Common myeloid progenitor, CD34-positive (primary cell): ENCODE measurements at regions not wholly inside any gene's neighbourhood (a gene's known extent, or its start where the extent isn't known, plus 50 kb on each side); places are given as distances from the start of the nearest gene placed in this dataset.

Experiments used
- CTCF ChIA-PET: fragments of 350-600 bp; sonication (Branson Sonifier 250); formaldehyde crosslinking; loops from one replicate; lab custom pipeline; 2021; ENCODE audit warnings: antibody characterized with exemption; lab: Charles Lee
- POLR2A ChIA-PET: fragments of 350-600 bp; sonication (Branson Sonifier 250); formaldehyde crosslinking; loops from one replicate; lab custom pipeline; 2021; ENCODE audit warnings: antibody characterized with exemption; lab: Charles Lee
- DNase-seq, 3 donors: peaks; one replicate each; pipeline versions ENCODE4 v3.0.0 to v3.0.0-alpha.2; 2013
- H3K27ac ChIP-seq, 2 experiments: 1 replicate in 1 of 2; 2 replicates in 1 of 2; pipeline ENCODE4 v1.7.0; 2013; ENCODE audit warnings: inconsistent platforms in 2 of 2, low read length in 2 of 2, mild to moderate bottlenecking in 2 of 2, low read depth in 1 of 2, moderate library complexity in 1 of 2; ENCODE audit not compliant: severe bottlenecking in 2 of 2, insufficient read depth in 1 of 2, poor library complexity in 1 of 2
- H3K27me3 ChIP-seq, 5 experiments: replicated peaks in 2 of 5; 1 replicate in 3 of 5; 2 replicates in 2 of 5; pipeline versions ENCODE4 v1.6.1 to v1.7.0; 2013; ENCODE audit warnings: low read length in 4 of 5, mild to moderate bottlenecking in 2 of 5, moderate library complexity in 2 of 5, inconsistent platforms in 1 of 5; ENCODE audit not compliant: insufficient read depth in 5 of 5, control insufficient read depth in 4 of 5
- H3K36me3 ChIP-seq, 4 experiments: 1 replicate in 2 of 4; 2 replicates in 2 of 4; pipeline versions ENCODE4 v1.6.1 to v1.7.0; 2013; ENCODE audit warnings: low read length in 3 of 4, control low read depth in 1 of 4, mild to moderate bottlenecking in 1 of 4; ENCODE audit not compliant: control insufficient read depth in 4 of 4, insufficient read depth in 4 of 4
- H3K4me1 ChIP-seq, 4 experiments: 1 replicate in 3 of 4; 2 replicates in 1 of 4; pipeline versions ENCODE4 v1.6.1 to v1.7.1; 2013; ENCODE audit warnings: low read length in 3 of 4, mild to moderate bottlenecking in 3 of 4, control low read depth in 1 of 4, inconsistent platforms in 1 of 4, moderate library complexity in 1 of 4; ENCODE audit not compliant: control insufficient read depth in 4 of 4, insufficient read depth in 4 of 4; ENCODE audit errors: control extremely low read depth in 1 of 4
- H3K4me3 ChIP-seq, 7 experiments: 1 replicate in 4 of 7; 2 replicates in 3 of 7; pipeline versions ENCODE4 v1.5.1 to v1.7.0; 2013; ENCODE audit warnings: mild to moderate bottlenecking in 7 of 7, low read length in 6 of 7, moderate library complexity in 6 of 7, inconsistent platforms in 2 of 7, low read depth in 2 of 7, control low read depth in 1 of 7; ENCODE audit not compliant: insufficient read depth in 4 of 7, control insufficient read depth in 1 of 7; ENCODE audit errors: extremely low read depth in 1 of 7
- H3K9me3 ChIP-seq, 5 experiments: 1 replicate in 4 of 5; 2 replicates in 1 of 5; pipeline versions ENCODE4 v1.6.1 to v1.7.1; 2013; ENCODE audit warnings: low read length in 4 of 5, mild to moderate bottlenecking in 2 of 5, inconsistent platforms in 1 of 5, low read depth in 1 of 5, moderate library complexity in 1 of 5; ENCODE audit not compliant: control insufficient read depth in 4 of 5, insufficient read depth in 2 of 5; ENCODE audit errors: control extremely low read depth in 1 of 5
- WGBS: methylation state at CpG from one replicate; pipeline ENCODE4 v1.1.5; 2013; ENCODE audit not compliant: insufficient coverage; 5-methylcytosine and 5-hydroxymethylcytosine counted together

DNA sequence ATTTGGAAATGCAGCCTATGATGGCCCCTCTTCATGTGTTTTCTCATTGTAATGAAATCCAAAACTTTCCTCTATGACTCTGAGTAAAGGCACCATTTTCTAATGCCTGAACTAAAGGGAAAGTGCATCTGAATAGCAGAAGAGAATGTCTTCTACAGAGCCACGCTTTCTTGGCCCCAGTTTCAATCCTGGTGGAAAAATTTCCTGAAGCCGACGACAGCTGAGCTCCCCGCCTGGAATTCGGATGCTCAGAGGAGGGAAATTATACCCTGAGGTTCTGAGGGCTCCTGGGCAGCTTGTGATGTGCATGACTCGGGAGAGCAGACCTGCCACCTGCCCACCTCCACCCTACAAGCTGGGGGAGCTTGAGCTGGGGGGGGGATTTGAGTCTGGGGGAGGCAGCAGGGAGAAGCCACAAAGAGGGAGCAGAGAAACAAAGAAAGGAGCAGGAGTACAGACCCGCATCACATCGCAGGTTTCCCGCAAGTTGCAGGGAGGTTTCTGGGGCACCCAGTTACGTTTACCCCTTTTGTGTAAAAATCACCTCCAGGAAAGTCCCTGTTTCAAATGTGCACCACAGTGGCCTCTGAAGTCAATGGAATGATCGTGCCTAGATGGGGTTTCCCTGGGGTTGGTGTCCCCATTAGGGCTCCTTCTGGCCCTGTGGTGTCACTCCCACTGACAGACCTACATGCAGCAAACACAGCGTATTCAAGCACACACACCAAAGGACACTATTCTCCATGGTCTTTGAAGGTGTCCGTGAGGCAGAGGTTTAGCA lies 145.6 kb upstream of the RBPJ start:
- H3K27ac ChIP-seq, result no peak overlapping the region
- peaks cover 0 to under 1% (median 0%) of the 10 kb centered on the region in 5 experiments for H3K9me3 ChIP-seq
- H3K27me3 ChIP-seq, result peaks cover 0 to 2% (median 0%) of the 10 kb centered on the region in 5 experiments
- 96% methylated on average over 9 of the region's 13 CpGs for WGBS
- H3K36me3 ChIP-seq, result no peaks in the 10 kb centered on the region
- POLR2A ChIA-PET, result no interaction called here
- CTCF ChIA-PET, result interaction anchor here (0.6 kb wide), 1 partner anchor 529 kb away, joined by 3 read pairs; no protein-coding TSS in a partner anchor
- DNase-seq, result no peak
- H3K4me3 ChIP-seq, result no peak overlapping the region
- no peaks in the 10 kb centered on the region for H3K4me1 ChIP-seq

DNA sequence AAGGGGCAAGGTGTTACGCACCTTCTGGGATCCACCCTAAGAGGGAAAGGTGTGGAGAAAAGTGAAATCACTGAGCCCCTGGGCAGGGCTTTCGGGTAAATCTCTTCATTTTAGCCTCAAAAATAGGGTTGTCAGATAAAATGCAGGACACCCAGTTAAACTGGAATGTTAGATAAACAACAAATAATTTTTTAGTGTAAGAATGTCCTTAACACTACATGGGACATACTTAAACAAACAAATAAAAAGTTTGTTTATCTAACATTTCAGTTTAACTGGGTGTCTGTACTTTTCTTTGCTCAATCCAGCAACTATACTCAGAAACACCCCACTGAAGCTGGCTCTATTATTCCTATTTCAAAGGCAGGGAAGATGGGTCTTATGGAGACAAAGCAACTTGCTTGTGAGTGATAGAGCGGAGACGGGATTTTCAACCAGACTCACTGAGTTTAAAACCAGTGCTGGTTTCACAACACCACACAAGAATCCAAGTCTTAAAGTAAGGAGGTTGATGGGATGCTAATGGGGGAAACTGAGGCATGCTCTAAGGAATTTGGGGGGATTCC lies 144.8 kb upstream of the RBPJ start:
- no peaks in the 10 kb centered on the region for H3K9me3 ChIP-seq
- no peak for DNase-seq
- no CpG with 5 or more reads among the region's 4 CpGs for WGBS
- no peaks in the 10 kb centered on the region for H3K4me1 ChIP-seq
- H3K27me3 ChIP-seq, result peaks cover 0 to 2% (median 0%) of the 10 kb centered on the region in 5 experiments
- H3K4me3 ChIP-seq, result no peak overlapping the region
- CTCF ChIA-PET, result no interaction called here
- H3K27ac ChIP-seq, result no peak overlapping the region
- no peaks in the 10 kb centered on the region for H3K36me3 ChIP-seq
- POLR2A ChIA-PET, result no interaction called here

DNA sequence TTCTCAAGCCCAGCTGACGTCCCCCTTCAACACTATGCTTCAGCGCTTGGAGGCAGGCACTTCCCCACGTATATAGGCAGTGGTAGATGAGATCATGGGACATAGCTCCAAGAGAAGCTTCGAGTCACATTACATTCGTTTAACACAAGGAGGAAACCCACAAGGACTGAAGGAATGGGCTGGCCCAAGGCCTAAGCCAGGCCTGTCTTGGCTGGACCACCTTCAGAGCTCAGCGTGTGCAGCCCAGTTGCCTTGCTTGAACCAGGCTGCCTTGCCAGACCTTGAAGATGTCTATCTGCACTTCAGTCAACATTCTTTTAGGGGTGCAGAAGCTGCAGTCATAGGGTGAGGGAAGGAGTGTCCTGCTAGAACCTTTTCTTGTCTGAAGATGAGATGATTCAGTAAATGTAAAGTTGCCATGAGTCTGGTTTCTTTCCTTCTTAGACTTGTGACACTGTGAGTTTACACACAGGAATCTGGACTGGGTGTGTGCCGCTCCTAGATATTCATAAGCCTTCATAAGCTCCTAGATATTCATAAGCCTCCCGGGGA lies 144.1 kb upstream of the RBPJ start:
- Histone ChIP-seq H3K4me3 (no peak overlapping the region), H3K36me3 (no peaks in the 10 kb centered on the region), H3K4me1 (no peaks in the 10 kb centered on the region), H3K27me3 (peaks cover 0 to 2% (median 0%) of the 10 kb centered on the region in 5 experiments), H3K9me3 (no peaks in the 10 kb centered on the region), H3K27ac (no peak overlapping the region)
- no peak for DNase-seq
- ChIA-PET CTCF (interaction anchor here (0.9 kb wide), 1 partner anchor 212 kb away, joined by 4 read pairs; no protein-coding TSS in a partner anchor), POLR2A (no interaction called here)
- WGBS, result 99% methylated on average over 6 of the region's 8 CpGs

DNA sequence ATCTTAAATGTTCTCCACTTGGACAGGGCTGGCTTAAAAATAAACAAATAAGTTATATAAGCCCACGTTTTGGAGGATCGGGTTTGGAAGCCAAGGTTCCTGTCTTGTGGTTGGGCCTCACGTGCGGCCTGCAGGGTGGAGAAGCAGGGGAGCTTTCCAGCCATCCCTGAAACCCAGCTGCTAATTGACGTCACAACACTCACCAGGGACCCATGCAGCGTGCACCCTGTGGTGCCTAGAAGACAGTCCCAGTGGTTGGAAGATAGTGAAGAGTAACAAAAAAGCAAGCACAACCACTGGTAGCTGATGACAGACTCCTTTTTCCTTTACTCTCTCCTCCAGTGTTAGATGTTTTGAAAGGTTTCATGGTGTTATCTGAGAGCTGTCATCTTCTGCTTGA lies 142.0 kb upstream of the RBPJ start:
- ChIA-PET POLR2A (interaction anchor here (0.6 kb wide), 1 partner anchor 25 kb away, joined by 9 read pairs; no protein-coding TSS in a partner anchor), CTCF (no interaction called here)
- H3K9me3 ChIP-seq, result no peaks in the 10 kb centered on the region
- H3K4me1 ChIP-seq, result no peaks in the 10 kb centered on the region
- WGBS, result 55% methylated on average over 4 of the region's 6 CpGs
- DNase-seq, result no peak
- H3K36me3 ChIP-seq, result no peaks in the 10 kb centered on the region
- H3K27ac ChIP-seq, result no peak overlapping the region
- peaks cover 0 to 2% (median 0%) of the 10 kb centered on the region in 5 experiments for H3K27me3 ChIP-seq
- H3K4me3 ChIP-seq, result no peak overlapping the region

DNA sequence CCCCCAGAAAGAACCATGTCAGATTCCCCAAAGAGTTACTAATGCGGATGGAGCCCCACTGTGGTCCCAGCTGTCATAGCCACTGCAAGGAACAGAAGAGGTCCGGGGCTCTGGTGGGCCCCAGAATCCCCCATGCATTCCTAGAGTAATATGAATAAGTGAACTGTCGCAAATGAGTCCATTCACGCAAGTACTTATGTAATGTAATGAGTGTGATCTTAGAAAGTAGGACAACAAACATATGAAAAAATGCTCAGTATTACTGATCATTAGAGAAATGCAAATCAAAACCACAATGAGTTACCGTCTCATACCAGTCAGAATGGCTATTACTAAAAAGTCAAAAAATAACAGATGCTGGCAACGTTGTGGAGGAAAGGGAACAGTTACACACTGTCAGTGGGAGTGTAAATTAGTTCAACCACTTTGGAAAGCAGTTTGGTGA lies 141.5 kb upstream of the RBPJ start:
- ChIA-PET POLR2A (interaction anchor here (0.6 kb wide), 1 partner anchor 25 kb away, joined by 9 read pairs; no protein-coding TSS in a partner anchor), CTCF (no interaction called here)
- Histone ChIP-seq H3K27me3 (no peaks in the 10 kb centered on the region), H3K27ac (no peak overlapping the region), H3K36me3 (no peaks in the 10 kb centered on the region), H3K4me3 (no peak overlapping the region), H3K9me3 (no peaks in the 10 kb centered on the region), H3K4me1 (no peaks in the 10 kb centered on the region)
- 100% methylated on average over 1 of the region's 6 CpGs for WGBS
- no peak for DNase-seq

DNA sequence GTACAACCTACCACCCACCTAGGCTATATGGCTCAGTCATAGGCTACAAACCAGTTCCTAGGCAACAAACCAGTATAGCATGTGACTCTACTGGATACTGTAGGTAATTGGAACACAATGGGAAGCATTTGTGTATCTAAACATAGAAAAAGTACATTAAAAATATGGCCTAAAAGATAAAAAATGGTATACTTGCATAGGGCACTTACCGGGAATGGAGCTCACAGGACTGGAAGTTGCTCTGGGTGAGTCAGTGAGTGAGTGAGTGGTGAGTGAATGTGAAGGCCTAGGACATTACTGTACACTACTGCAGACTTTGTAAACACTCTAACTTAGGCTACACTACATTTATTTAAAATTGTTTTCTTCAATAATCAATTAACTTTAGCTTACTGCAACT lies 139.2 kb upstream of the RBPJ start:
- DNase-seq, result no peak
- Histone ChIP-seq H3K4me1 (no peaks in the 10 kb centered on the region), H3K9me3 (no peaks in the 10 kb centered on the region), H3K36me3 (no peaks in the 10 kb centered on the region), H3K27me3 (no peaks in the 10 kb centered on the region), H3K27ac (no peak overlapping the region), H3K4me3 (no peak overlapping the region)
- WGBS, result no CpG with 5 or more reads among the region's 1 CpG
- CTCF ChIA-PET, result no interaction called here
- POLR2A ChIA-PET, result no interaction called here

DNA sequence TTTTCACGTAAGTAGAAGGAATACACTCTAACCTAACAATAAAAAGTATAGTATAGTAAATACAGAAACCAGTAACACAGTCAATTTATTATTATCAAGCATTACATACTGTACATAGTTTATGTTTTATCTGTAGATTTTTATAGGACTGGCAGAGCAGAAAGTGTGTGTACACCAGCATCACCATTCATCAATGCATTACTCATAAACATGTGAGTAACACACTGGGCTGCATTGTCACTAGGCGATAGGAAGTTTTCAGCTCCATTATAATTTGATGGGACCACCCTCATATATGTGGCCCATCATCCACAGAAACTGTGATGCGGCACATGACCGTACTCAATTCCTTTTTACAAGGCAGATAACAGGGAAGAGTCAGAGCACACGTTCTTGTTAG lies 137.8 kb upstream of the RBPJ start:
- DNase-seq, result no peak
- Histone ChIP-seq H3K27me3 (no peaks in the 10 kb centered on the region), H3K9me3 (no peaks in the 10 kb centered on the region), H3K4me3 (no peak overlapping the region), H3K4me1 (no peaks in the 10 kb centered on the region), H3K27ac (no peak overlapping the region), H3K36me3 (no peaks in the 10 kb centered on the region)
- CTCF ChIA-PET, result no interaction called here
- POLR2A ChIA-PET, result no interaction called here
- WGBS, result 96% methylated on average over 4 of the region's 5 CpGs
